GM21717 (cell line): ENCODE measurements at regions not wholly inside any gene's neighbourhood (a gene's known extent, or its start where the extent isn't known, plus 50 kb on each side); places are given as distances from the start of the nearest gene placed in this dataset.
"Not testable (repeated sequence)": the region's sequence is repeated elsewhere in the genome, so short reads cannot be mapped to it uniquely, and the experiment has no call there.

Experiments used
- ATAC-seq: cut with Tn5 transposase; IDR thresholded peaks from one replicate; pipeline ENCODE4 v1.9.1; 2021; ENCODE audit warnings: mild to moderate bottlenecking, moderate library complexity; ENCODE audit not compliant: unreplicated experiment

- no peak for ATAC-seq
Measured at GRCh38 chr11:92168936-92169335, 55.7 kb upstream of the FAT3 start.

GRCh38 chr11:92167571-92167970 lies 57.0 kb upstream of the FAT3 start:
- no peak for ATAC-seq

- no peak for ATAC-seq
Measured at GRCh38 chr11:92166335-92166734, 58.3 kb upstream of the FAT3 start.

- ATAC-seq, result no peak
Measured at GRCh38 chr11:92163879-92164278, 60.7 kb upstream of the FAT3 start.

GRCh38 chr11:92162776-92163175 lies 61.8 kb upstream of the FAT3 start:
- ATAC-seq, result no peak

- ATAC-seq, result no peak
Measured at GRCh38 chr11:92159931-92160330, 64.7 kb upstream of the FAT3 start.

- ATAC-seq, result not testable (repeated sequence)
Measured at GRCh38 chr11:92157390-92157789, 67.2 kb upstream of the FAT3 start.

- no peak for ATAC-seq
Measured at GRCh38 chr11:92154611-92155010, 70.0 kb upstream of the FAT3 start.

- ATAC-seq, result no peak
Measured at GRCh38 chr11:92154110-92154509, 70.5 kb upstream of the FAT3 start.

- ATAC-seq, result no peak
Measured at GRCh38 chr11:92153542-92153941, 71.1 kb upstream of the FAT3 start.

- no peak for ATAC-seq
Measured at GRCh38 chr11:92152245-92152644, 72.4 kb upstream of the FAT3 start.

- ATAC-seq, result no peak
Measured at GRCh38 chr11:92149996-92150395, 74.6 kb upstream of the FAT3 start.

GRCh38 chr11:92141725-92142124 lies 82.9 kb upstream of the FAT3 start:
- ATAC-seq, result no peak

- no peak for ATAC-seq
Measured at GRCh38 chr11:92141159-92141558, 83.5 kb upstream of the FAT3 start.

- ATAC-seq, result no peak
Measured at GRCh38 chr11:92140021-92140420, 84.6 kb upstream of the FAT3 start.

GRCh38 chr11:92138296-92138695 lies 86.3 kb upstream of the FAT3 start:
- ATAC-seq, result no peak

- no peak for ATAC-seq
Measured at GRCh38 chr11:92137747-92138146, 86.9 kb upstream of the FAT3 start.

- no peak for ATAC-seq
Measured at GRCh38 chr11:92136797-92137196, 87.8 kb upstream of the FAT3 start.

- no peak for ATAC-seq
Measured at GRCh38 chr11:92131289-92131865, 93.2 kb upstream of the FAT3 start.

- no peak for ATAC-seq
Measured at GRCh38 chr11:92130421-92130831, 94.2 kb upstream of the FAT3 start.

- no peak for ATAC-seq
Measured at GRCh38 chr11:92129811-92130210, 94.8 kb upstream of the FAT3 start.

- ATAC-seq, result no peak
Measured at GRCh38 chr11:92128026-92128425, 96.6 kb upstream of the FAT3 start.

- no peak for ATAC-seq
Measured at GRCh38 chr11:92125321-92125720, 99.3 kb upstream of the FAT3 start.
